B cell (primary cell): ENCODE measurements at regions not wholly inside any gene's neighbourhood (a gene's known extent, or its start where the extent isn't known, plus 50 kb on each side); places are given as distances from the start of the nearest gene placed in this dataset.

Experiments
- EZH2 ChIP-seq: IDR thresholded peaks from 2 replicates; pipeline ENCODE4 v1.6.1; 2012; ENCODE audit warnings: borderline replicate concordance, low read depth, mild to moderate bottlenecking, moderate library complexity, low read length; ENCODE audit not compliant: insufficient read depth, poor library complexity, severe bottlenecking
- TF ChIP-seq, protein P1 (sequence below): fragments of 200-600 bp; IDR thresholded peaks from one replicate; pipeline ENCODE4 v1.8.0; 2022; ENCODE audit warnings: antibody characterized with exemption, mild to moderate bottlenecking

DNA sequence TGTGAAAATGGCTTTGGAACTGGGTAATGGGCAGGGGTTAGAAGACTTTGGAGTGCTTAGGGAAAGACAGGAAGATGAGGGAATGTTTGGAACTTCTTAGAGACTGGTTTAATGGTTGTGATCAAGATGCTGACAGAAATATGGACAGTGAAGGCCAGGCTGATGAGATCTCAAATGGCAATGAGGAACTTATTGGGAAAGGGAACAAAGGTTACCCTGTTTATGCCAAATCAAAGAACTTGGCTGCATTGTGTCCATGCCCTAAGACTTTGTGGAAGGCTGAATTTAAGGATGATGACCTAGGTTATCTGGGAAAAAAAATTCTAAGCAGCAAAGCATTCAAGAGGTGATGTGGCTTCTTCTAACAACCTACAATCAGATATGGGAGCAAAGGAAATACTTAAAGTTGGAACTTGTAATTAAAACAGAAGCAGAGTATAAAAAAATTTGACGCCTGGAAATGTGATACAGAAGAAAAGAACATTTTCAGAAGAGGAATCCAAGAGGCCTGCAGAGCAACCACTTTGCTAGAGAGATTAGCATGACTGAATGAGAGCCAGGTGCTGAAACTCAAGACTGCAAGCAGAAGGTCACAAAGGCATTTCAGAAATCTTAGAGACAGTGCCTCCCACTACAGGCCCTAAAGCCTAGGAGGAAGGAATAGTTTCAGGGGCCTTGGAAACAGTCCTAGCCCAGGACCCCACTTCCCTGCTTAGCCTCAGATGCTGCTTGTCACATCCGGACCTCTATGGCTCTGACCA, 65.6 kb upstream of the FLRT2 start:
- no peak for TF ChIP-seq EZH2
- TF ChIP-seq, protein P1, sequence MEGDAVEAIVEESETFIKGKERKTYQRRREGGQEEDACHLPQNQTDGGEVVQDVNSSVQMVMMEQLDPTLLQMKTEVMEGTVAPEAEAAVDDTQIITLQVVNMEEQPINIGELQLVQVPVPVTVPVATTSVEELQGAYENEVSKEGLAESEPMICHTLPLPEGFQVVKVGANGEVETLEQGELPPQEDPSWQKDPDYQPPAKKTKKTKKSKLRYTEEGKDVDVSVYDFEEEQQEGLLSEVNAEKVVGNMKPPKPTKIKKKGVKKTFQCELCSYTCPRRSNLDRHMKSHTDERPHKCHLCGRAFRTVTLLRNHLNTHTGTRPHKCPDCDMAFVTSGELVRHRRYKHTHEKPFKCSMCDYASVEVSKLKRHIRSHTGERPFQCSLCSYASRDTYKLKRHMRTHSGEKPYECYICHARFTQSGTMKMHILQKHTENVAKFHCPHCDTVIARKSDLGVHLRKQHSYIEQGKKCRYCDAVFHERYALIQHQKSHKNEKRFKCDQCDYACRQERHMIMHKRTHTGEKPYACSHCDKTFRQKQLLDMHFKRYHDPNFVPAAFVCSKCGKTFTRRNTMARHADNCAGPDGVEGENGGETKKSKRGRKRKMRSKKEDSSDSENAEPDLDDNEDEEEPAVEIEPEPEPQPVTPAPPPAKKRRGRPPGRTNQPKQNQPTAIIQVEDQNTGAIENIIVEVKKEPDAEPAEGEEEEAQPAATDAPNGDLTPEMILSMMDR, result no peak
